ENCODE measurements at regions not wholly inside any gene's neighbourhood (a gene's known extent, or its start where the extent isn't known, plus 50 kb on each side); places are given as distances from the start of the nearest gene placed in this dataset.

- no peak overlapping the region for H3K14ac ChIP-seq (replicated peaks; ENCODE audit: low read depth, low read length)
- no peaks in the 10 kb centered on the region for H3K9me3 ChIP-seq (ENCODE audit: control insufficient read depth, insufficient read depth, low read length)
- ATAC-seq (ENCODE audit: low read depth): no peak
- TF ChIP-seq CHD1 (IDR thresholded peaks at IDR 0.05; ENCODE audit: low read depth, low read length) (no peak), CTCF (conservative IDR thresholded peaks at IDR 0.05; ENCODE audit: low read depth, low read length) (no peak), RCOR1 (IDR thresholded peaks at IDR 0.05; ENCODE audit: insufficient replicate concordance, low read length) (no peak), MXI1 (IDR thresholded peaks at IDR 0.05; ENCODE audit: borderline replicate concordance, low read depth, low read length) (no peak), POLR2A (IDR thresholded peaks at IDR 0.05; ENCODE audit: low read depth, low read length) (no peak), CEBPB (IDR thresholded peaks at IDR 0.05; ENCODE audit: low read depth, low read length) (no peak), RFX5 (IDR thresholded peaks at IDR 0.05; ENCODE audit: low read depth, low read length) (no peak)
- H3K36me3 ChIP-seq (ENCODE audit: control insufficient read depth, insufficient read depth, low read length): no peaks in the 10 kb centered on the region
- H3K18ac ChIP-seq (ENCODE audit: low read depth, low read length): no peak overlapping the region
- H2AFZ ChIP-seq (replicated peaks; ENCODE audit: low read length, poor library complexity): no peak overlapping the region
- no peaks in the 10 kb centered on the region for H3K9me1 ChIP-seq (ENCODE audit: insufficient read depth, low read length)
- no peak for DNase-seq
- no peak overlapping the region for H4K5ac ChIP-seq (ENCODE audit: low read depth, low read length)
- no peak overlapping the region for H3K27ac ChIP-seq (ENCODE audit: insufficient read depth, low read length)
- no peak overlapping the region for H3K56ac ChIP-seq (ENCODE audit: extremely low read depth, insufficient read depth, low read length)
- no peak overlapping the region for H3K4me2 ChIP-seq (ENCODE audit: low read depth, low read length)
- no peak overlapping the region for H2AK5ac ChIP-seq (ENCODE audit: low read depth, low read length)
- peaks cover 2% of the 10 kb centered on the region for H3K4me1 ChIP-seq (ENCODE audit: control insufficient read depth, insufficient read depth, low read length)
- no peak overlapping the region for H2BK15ac ChIP-seq (ENCODE audit: low read depth, low read length)
- H3K27me3 ChIP-seq (ENCODE audit: control insufficient read depth, insufficient read depth, low read length): peaks cover 2% of the 10 kb centered on the region; the same call in 1 of the 2 replicates
- H2BK5ac ChIP-seq (ENCODE audit: low read depth, low read length, poor library complexity, severe bottlenecking): no peak overlapping the region
- no peak overlapping the region for H3K4me3 ChIP-seq (ENCODE audit: insufficient read depth, low read depth, low read length)
- WGBS, 2 experiments (ENCODE audit: extremely low coverage in 2 of 2, insufficient read length in 1 of 2): 61% methylated on average over 3 of the region's 16 CpGs; no CpG with 5 or more reads in 1 of the 2 experiments
- dilution Hi-C loops (cut with HindIII; ENCODE audit: low sequenced_read_pairs, unreplicated experiment) (no loop called here), intact Hi-C loops (cut with micrococcal nuclease) (no loop called here), in situ Hi-C loops (cut with MboI; ENCODE audit: low sequenced_read_pairs) (no loop called here)
- CTCF ChIA-PET: interaction anchor here (1.1 kb wide), 1 partner anchor 49 kb away, joined by 3 read pairs; no protein-coding TSS in a partner anchor
- H3K9ac ChIP-seq (ENCODE audit: low read depth, low read length): no peak overlapping the region
- no peak overlapping the region for H2BK20ac ChIP-seq (ENCODE audit: low read depth, low read length)
- no peak overlapping the region for H4K8ac ChIP-seq (ENCODE audit: low read depth in 2 of 2, low read length in 2 of 2)
- H2BK120ac ChIP-seq (ENCODE audit: low read depth, low read length): no peak overlapping the region
- H3K79me1 ChIP-seq (ENCODE audit: low read depth in 1 of 2, low read length in 2 of 2): no peaks in the 10 kb centered on the region
- no peak overlapping the region for H2AK9ac ChIP-seq (replicated peaks; ENCODE audit: low read depth, low read length, poor library complexity)
- BruUV-seq (replicated peaks): no TSS peak
- no peaks in the 10 kb centered on the region for H4K20me1 ChIP-seq (ENCODE audit: insufficient read depth, low read length)
- POLR2A ChIA-PET (ENCODE audit: unreplicated experiment): no interaction called here
- no peak overlapping the region for H3K23ac ChIP-seq (ENCODE audit: low read depth, low read length)
- H4K91ac ChIP-seq (ENCODE audit: insufficient read depth, low read depth, low read length): no peak overlapping the region
- no peak overlapping the region for H3K4ac ChIP-seq (ENCODE audit: low read depth, low read length)
Measured at GRCh38 chr2:240219208-240219890, 78.9 kb upstream of the OTOS start.

Data from IMR-90 (cell line).